Endothelial cell of umbilical vein (primary cell): ENCODE measurements at regions not wholly inside any gene's neighbourhood (a gene's known extent, or its start where the extent isn't known, plus 50 kb on each side); places are given as distances from the start of the nearest gene placed in this dataset.

Experiments
- BruUV-seq: library from RNA; stranded (reverse); fragments of 400-500 nt; replicated peaks from 2 replicates; lab custom pipeline; 2021; lab: Mats Ljungman, UMichigan
- CTCF ChIA-PET: fragments of 300-600, 350-600 bp; sonication (Branson Sonifier 250); formaldehyde crosslinking; loops from one replicate; lab custom pipeline; 2021; ENCODE audit warnings: antibody characterized with exemption, inconsistent platforms; lab: Charles Lee
- POLR2A ChIA-PET: fragments of 300-600, 350-600 bp; sonication (Branson Sonifier 250); formaldehyde crosslinking; loops from one replicate; lab custom pipeline; 2021; ENCODE audit warnings: antibody characterized with exemption, inconsistent platforms; lab: Charles Lee
- DNase-seq: peaks from one replicate; pipeline ENCODE4 v3.0.0-alpha.2; 2011; ENCODE audit warnings: low read depth, low spot score
- FAIRE-seq: peaks from 2 replicates; lab custom pipeline; 2011; peaks lifted over from hg19 to GRCh38; lab: Jason Lieb, UNC
- H2AFZ ChIP-seq: 2 replicates; pipeline ENCODE4 v1.6.0; 2012; ENCODE audit warnings: low read depth, low read length, control low read depth, inconsistent platforms
- H3K27ac ChIP-seq: 2 replicates; pipeline ENCODE4 v1.5.1; 2011; ENCODE audit warnings: low read depth, mild to moderate bottlenecking, control low read depth, low read length, moderate library complexity; ENCODE audit not compliant: insufficient read depth
- H3K27me3 ChIP-seq, 2 experiments: 2 replicates each; pipeline versions ENCODE4 v1.6.0 to v1.6.1; 2011; ENCODE audit warnings: low read length in 2 of 2, mixed read lengths in 1 of 2; ENCODE audit not compliant: control insufficient read depth in 2 of 2, insufficient read depth in 2 of 2
- H3K36me3 ChIP-seq, 2 experiments: 2 replicates in 1 of 2; 3 replicates in 1 of 2; pipeline ENCODE4 v1.5.1; 2011; ENCODE audit warnings: low read length in 2 of 2, mild to moderate bottlenecking in 1 of 2, moderate library complexity in 1 of 2; ENCODE audit not compliant: control insufficient read depth in 2 of 2, insufficient read depth in 2 of 2; ENCODE audit errors: extremely low read depth in 1 of 2
- H3K4me1 ChIP-seq: 3 replicates; pipeline ENCODE4 v1.5.1; 2011; ENCODE audit warnings: mild to moderate bottlenecking, low read length; ENCODE audit not compliant: control insufficient read depth, insufficient read depth; ENCODE audit errors: extremely low read depth
- H3K4me2 ChIP-seq: 2 replicates; pipeline ENCODE4 v1.6.1; 2011; ENCODE audit warnings: low read length, control low read depth, mixed read lengths; ENCODE audit not compliant: insufficient read depth
- H3K4me3 ChIP-seq, 3 experiments: fragments of 200-600 bp in 1 of 3; sonication (generic), shearing (Covaris generic) in 1 of 3; replicated peaks in 1 of 3; 2 replicates each; pipeline ENCODE4 v1.5.1; 2011 to 2016; ENCODE audit warnings: control low read depth in 3 of 3, low read length in 3 of 3, mild to moderate bottlenecking in 2 of 3, inconsistent platforms in 1 of 3, low read depth in 1 of 3, moderate library complexity in 1 of 3; ENCODE audit not compliant: insufficient read depth in 1 of 3
- H3K79me2 ChIP-seq: 2 replicates; pipeline ENCODE4 v1.6.0; 2012; ENCODE audit warnings: low read length, inconsistent platforms; ENCODE audit not compliant: control insufficient read depth, insufficient read depth
- H3K9ac ChIP-seq: replicated peaks from 2 replicates; pipeline ENCODE3; 2011; ENCODE audit warnings: low read length, control low read depth; ENCODE audit not compliant: insufficient read depth; ENCODE audit errors: extremely low read depth
- H3K9me1 ChIP-seq: replicated peaks from 3 replicates; pipeline ENCODE4 v1.6.0; 2011; ENCODE audit warnings: mild to moderate bottlenecking, low read length; ENCODE audit not compliant: control insufficient read depth, insufficient read depth; ENCODE audit errors: extremely low read depth
- H3K9me3 ChIP-seq: replicated peaks from 2 replicates; pipeline ENCODE4 v1.5.1; 2012; ENCODE audit warnings: low read length, inconsistent platforms; ENCODE audit not compliant: control insufficient read depth, insufficient read depth
- H4K20me1 ChIP-seq: replicated peaks from 2 replicates; pipeline ENCODE3; 2011; ENCODE audit warnings: mild to moderate bottlenecking, low read length; ENCODE audit not compliant: control insufficient read depth, insufficient read depth; ENCODE audit errors: extremely low read depth
- EZH2 ChIP-seq: IDR thresholded peaks from 2 replicates; pipeline ENCODE4 v1.6.1; 2012; ENCODE audit warnings: borderline replicate concordance, low read depth, mild to moderate bottlenecking, moderate library complexity, low read length, inconsistent platforms; ENCODE audit not compliant: severe bottlenecking
- FOS ChIP-seq: IDR thresholded peaks from 2 replicates; pipeline ENCODE4 v1.6.1; 2011; ENCODE audit warnings: mild to moderate bottlenecking, low read length, moderate library complexity, borderline replicate concordance; ENCODE audit not compliant: insufficient read depth
- GATA2 ChIP-seq: IDR thresholded peaks from 2 replicates; pipeline ENCODE4 v1.7.0; 2011; ENCODE audit warnings: low read depth, mild to moderate bottlenecking, moderate library complexity, mixed read lengths, low read length; ENCODE audit not compliant: insufficient read length, insufficient read depth
- JUN ChIP-seq: IDR thresholded peaks from 2 replicates; pipeline ENCODE4 v1.6.1; 2011; ENCODE audit warnings: borderline replicate concordance, low read depth; ENCODE audit not compliant: insufficient read length, insufficient read depth
- MYC ChIP-seq: IDR thresholded peaks from one replicate; pipeline ENCODE4 v1.6.1; 2011; ENCODE audit warnings: mild to moderate bottlenecking, low read depth, low read length
- POLR2A ChIP-seq: IDR thresholded peaks from 2 replicates; pipeline ENCODE4 v1.6.1; 2012; ENCODE audit warnings: low read depth, mild to moderate bottlenecking, control low read depth, low read length
- POLR2AphosphoS5 ChIP-seq: IDR thresholded peaks from 2 replicates; pipeline ENCODE4 v1.6.1; 2012; ENCODE audit warnings: low read depth, mild to moderate bottlenecking, control low read depth, low read length, moderate library complexity; ENCODE audit not compliant: insufficient read depth
- dilution Hi-C: fragments of 300-500 bp; cut with MboI; formaldehyde crosslinking; loops from one replicate; pipeline ENCODE4 v1.15.0; 2019; ENCODE audit warnings: low sequenced_read_pairs; ENCODE audit not compliant: extremely low pct_ligation_motif_present
- intact Hi-C: fragments of 100-400 bp; cut with micrococcal nuclease; formaldehyde crosslinking; loops from one replicate; pipeline ENCODE4 v1.10.0; 2022
- TF ChIP-seq, protein P1 (sequence below): IDR thresholded peaks from 2 replicates; pipeline ENCODE4 v1.6.1; 2011; ENCODE audit not compliant: insufficient read depth, insufficient read length
- TF ChIP-seq, protein P2 (sequence below), 2 donors: IDR thresholded peaks; 1 replicate in 1 of 2; 2 replicates in 1 of 2; pipeline ENCODE4 v1.5.1; 2011; ENCODE audit warnings: low read length in 2 of 2, mild to moderate bottlenecking in 2 of 2, moderate library complexity in 2 of 2, control low read depth in 1 of 2, inconsistent platforms in 1 of 2, low read depth in 1 of 2; ENCODE audit not compliant: insufficient read depth in 1 of 2; ENCODE audit errors: extremely low read depth in 1 of 2

DNA sequence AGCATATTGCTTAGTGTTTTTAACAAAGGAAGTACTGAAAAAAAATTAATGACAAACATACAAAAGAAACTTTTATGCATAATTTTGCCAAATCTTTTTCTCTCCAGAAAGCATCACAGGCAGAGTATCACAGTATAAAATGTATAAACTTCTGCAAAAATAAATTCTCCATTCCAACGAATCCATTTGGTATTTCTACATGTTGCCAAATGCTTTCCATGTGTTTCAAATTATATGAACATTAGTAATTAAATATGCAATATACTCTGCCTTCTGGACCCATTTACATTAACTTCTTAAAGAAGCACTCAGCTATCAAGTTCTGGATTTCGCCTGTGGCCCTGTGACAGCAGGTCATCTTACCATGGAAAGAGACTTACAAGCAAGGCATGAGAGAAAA lies 189.1 kb upstream of the ALCAM start:
- no peaks in the 10 kb centered on the region for H4K20me1 ChIP-seq
- no peaks in the 10 kb centered on the region for H3K9me3 ChIP-seq
- CTCF ChIA-PET: no interaction called here
- no peak overlapping the region for H2AFZ ChIP-seq
- H3K9me1 ChIP-seq: no peaks in the 10 kb centered on the region
- POLR2A ChIA-PET: no interaction called here
- FAIRE-seq (no peak), DNase-seq (no peak)
- H3K79me2 ChIP-seq: no peaks in the 10 kb centered on the region
- TF ChIP-seq MYC: no peak
- no peak for TF ChIP-seq GATA2
- TF ChIP-seq, protein P1, sequence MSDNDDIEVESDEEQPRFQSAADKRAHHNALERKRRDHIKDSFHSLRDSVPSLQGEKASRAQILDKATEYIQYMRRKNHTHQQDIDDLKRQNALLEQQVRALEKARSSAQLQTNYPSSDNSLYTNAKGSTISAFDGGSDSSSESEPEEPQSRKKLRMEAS: no peak
- TF ChIP-seq EZH2: no peak
- TF ChIP-seq, protein P2, sequence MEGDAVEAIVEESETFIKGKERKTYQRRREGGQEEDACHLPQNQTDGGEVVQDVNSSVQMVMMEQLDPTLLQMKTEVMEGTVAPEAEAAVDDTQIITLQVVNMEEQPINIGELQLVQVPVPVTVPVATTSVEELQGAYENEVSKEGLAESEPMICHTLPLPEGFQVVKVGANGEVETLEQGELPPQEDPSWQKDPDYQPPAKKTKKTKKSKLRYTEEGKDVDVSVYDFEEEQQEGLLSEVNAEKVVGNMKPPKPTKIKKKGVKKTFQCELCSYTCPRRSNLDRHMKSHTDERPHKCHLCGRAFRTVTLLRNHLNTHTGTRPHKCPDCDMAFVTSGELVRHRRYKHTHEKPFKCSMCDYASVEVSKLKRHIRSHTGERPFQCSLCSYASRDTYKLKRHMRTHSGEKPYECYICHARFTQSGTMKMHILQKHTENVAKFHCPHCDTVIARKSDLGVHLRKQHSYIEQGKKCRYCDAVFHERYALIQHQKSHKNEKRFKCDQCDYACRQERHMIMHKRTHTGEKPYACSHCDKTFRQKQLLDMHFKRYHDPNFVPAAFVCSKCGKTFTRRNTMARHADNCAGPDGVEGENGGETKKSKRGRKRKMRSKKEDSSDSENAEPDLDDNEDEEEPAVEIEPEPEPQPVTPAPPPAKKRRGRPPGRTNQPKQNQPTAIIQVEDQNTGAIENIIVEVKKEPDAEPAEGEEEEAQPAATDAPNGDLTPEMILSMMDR (IDR thresholded peaks at IDR 0.05; ENCODE audit: extremely low read depth in 1 of 2, insufficient read depth in 1 of 2, low read depth in 1 of 2, low read length in 2 of 2): no peak
- TF ChIP-seq JUN: no peak
- no peak for TF ChIP-seq POLR2AphosphoS5
- no peak for TF ChIP-seq FOS
- no peak for TF ChIP-seq POLR2A
- dilution Hi-C loops (no loop called here), intact Hi-C loops (no loop called here)
- no peak overlapping the region for H3K4me3 ChIP-seq
- no peak overlapping the region for H3K4me2 ChIP-seq
- H3K4me1 ChIP-seq: no peaks in the 10 kb centered on the region
- H3K27me3 ChIP-seq: no peaks in the 10 kb centered on the region
- H3K36me3 ChIP-seq: no peaks in the 10 kb centered on the region
- H3K27ac ChIP-seq: no peak overlapping the region
- no peak overlapping the region for H3K9ac ChIP-seq
- BruUV-seq: no TSS peak
